SKM-1 treated with dmso at 0.1 percent for 144 hours (cell line): ENCODE measurements at regions not wholly inside any gene's neighbourhood (a gene's known extent, or its start where the extent isn't known, plus 50 kb on each side); places are given as distances from the start of the nearest gene placed in this dataset.

Source experiments
- DNase-seq: peaks from one replicate; lab custom pipeline; 2025; ENCODE audit not compliant: unreplicated experiment; lab: John Stamatoyannopoulos, UW

GRCh38 chr10:2744547-2745200 is 322.7 kb upstream of the PFKP start:
- DNase-seq: no peak

- DNase-seq: no peak
These were observed 332.7 kb upstream of the PFKP start for GRCh38 chr10:2734603-2735002.

- no peak for DNase-seq
These were observed 333.9 kb upstream of the PFKP start for GRCh38 chr10:2733278-2733963.

- DNase-seq: no peak
These were observed 335.4 kb upstream of the PFKP start for GRCh38 chr10:2731940-2732339.

- no peak for DNase-seq
These were observed 338.2 kb upstream of the PFKP start for GRCh38 chr10:2729197-2729596.

- DNase-seq: no peak
These were observed 339.3 kb upstream of the PFKP start for GRCh38 chr10:2728087-2728486.

- DNase-seq: no peak
These were observed 350.8 kb upstream of the PFKP start for GRCh38 chr10:2716596-2716995.

GRCh38 chr10:2714597-2714996 is 352.8 kb upstream of the PFKP start:
- DNase-seq: no peak

GRCh38 chr10:2703953-2704352 is 363.4 kb upstream of the PFKP start:
- no peak for DNase-seq

GRCh38 chr10:2701802-2702201 is 365.5 kb upstream of the PFKP start:
- no peak for DNase-seq

GRCh38 chr10:2700626-2701305 is 366.6 kb upstream of the PFKP start:
- no peak for DNase-seq

GRCh38 chr10:2688958-2689357 is 378.4 kb upstream of the PFKP start:
- no peak for DNase-seq

GRCh38 chr10:2686691-2687090 is 380.7 kb upstream of the PFKP start:
- no peak for DNase-seq

- no peak for DNase-seq
These were observed 384.9 kb upstream of the PFKP start for GRCh38 chr10:2682491-2682890.

GRCh38 chr10:2681891-2682290 is 385.5 kb upstream of the PFKP start:
- no peak for DNase-seq

GRCh38 chr10:2680821-2681220 is 386.5 kb upstream of the PFKP start:
- DNase-seq: no peak

GRCh38 chr10:2679646-2680045 is 387.7 kb upstream of the PFKP start:
- DNase-seq: no peak

- DNase-seq: no peak
These were observed 390.9 kb upstream of the PFKP start for GRCh38 chr10:2676455-2676854.

- no peak for DNase-seq
These were observed 392.9 kb upstream of the PFKP start for GRCh38 chr10:2674451-2674850.

GRCh38 chr10:2670864-2671263 is 396.5 kb upstream of the PFKP start:
- no peak for DNase-seq

GRCh38 chr10:2665772-2666171 is 401.6 kb upstream of the PFKP start:
- no peak for DNase-seq

GRCh38 chr10:2660276-2660675 is 407.1 kb upstream of the PFKP start:
- DNase-seq: no peak
